Astrocyte (in vitro differentiated cells and primary cell): ENCODE measurements at regions not wholly inside any gene's neighbourhood (a gene's known extent, or its start where the extent isn't known, plus 50 kb on each side); places are given as distances from the start of the nearest gene placed in this dataset.

Source experiments
- CTCF ChIP-seq: IDR thresholded peaks from 2 replicates; pipeline ENCODE4 v1.5.1; 2011; ENCODE audit warnings: low read depth, mild to moderate bottlenecking, inconsistent platforms, low read length, moderate library complexity; ENCODE audit not compliant: insufficient read depth
- EZH2 ChIP-seq: IDR thresholded peaks from 2 replicates; pipeline ENCODE4 v1.6.1; 2012; ENCODE audit warnings: mild to moderate bottlenecking, low read length, inconsistent platforms; ENCODE audit not compliant: insufficient read depth

- TF ChIP-seq CTCF: no peak
- no peak for TF ChIP-seq EZH2
Measured at GRCh38 chr12:43653917-43654316, 101.9 kb upstream of the ADAMTS20 start.
